ENCODE measurements at regions not wholly inside any gene's neighbourhood (a gene's known extent, or its start where the extent isn't known, plus 50 kb on each side); places are given as distances from the start of the nearest gene placed in this dataset.

DNA sequence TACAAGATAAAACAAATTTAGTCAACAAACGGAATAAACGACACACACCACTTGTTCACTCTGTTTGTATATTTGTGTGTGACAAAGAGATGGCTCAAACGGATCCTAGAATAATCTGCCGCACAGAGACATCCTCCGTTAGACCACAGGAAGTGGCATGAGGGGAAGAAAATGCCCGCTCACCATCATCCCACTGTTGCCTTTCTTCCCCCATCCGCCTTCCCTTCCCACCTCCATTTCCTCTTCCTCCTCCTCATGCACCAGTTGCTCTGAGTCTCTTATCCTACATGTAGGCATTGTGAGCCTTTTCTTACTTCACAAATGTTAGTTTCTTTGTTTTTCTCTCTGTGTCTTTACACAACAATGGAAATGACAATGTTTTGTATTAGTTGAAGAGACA lies 228.5 kb upstream of the SMIM21 start:
- Histone ChIP-seq H3K27ac (no peak overlapping the region), H3K36me3 (no peaks in the 10 kb centered on the region), H3K4me1 (no peaks in the 10 kb centered on the region), H3K27me3 (ENCODE audit: low read depth) (no peaks in the 10 kb centered on the region), H3K4me3 (no peak overlapping the region), H3K9me3 (peaks cover 8% of the 10 kb centered on the region)
- ATAC-seq (no peak), DNase-seq (no peak)
- intact Hi-C loops (cut with DNase I): no loop called here
- TF ChIP-seq, protein P1, sequence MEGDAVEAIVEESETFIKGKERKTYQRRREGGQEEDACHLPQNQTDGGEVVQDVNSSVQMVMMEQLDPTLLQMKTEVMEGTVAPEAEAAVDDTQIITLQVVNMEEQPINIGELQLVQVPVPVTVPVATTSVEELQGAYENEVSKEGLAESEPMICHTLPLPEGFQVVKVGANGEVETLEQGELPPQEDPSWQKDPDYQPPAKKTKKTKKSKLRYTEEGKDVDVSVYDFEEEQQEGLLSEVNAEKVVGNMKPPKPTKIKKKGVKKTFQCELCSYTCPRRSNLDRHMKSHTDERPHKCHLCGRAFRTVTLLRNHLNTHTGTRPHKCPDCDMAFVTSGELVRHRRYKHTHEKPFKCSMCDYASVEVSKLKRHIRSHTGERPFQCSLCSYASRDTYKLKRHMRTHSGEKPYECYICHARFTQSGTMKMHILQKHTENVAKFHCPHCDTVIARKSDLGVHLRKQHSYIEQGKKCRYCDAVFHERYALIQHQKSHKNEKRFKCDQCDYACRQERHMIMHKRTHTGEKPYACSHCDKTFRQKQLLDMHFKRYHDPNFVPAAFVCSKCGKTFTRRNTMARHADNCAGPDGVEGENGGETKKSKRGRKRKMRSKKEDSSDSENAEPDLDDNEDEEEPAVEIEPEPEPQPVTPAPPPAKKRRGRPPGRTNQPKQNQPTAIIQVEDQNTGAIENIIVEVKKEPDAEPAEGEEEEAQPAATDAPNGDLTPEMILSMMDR (IDR thresholded peaks at IDR 0.05): no peak

DNA sequence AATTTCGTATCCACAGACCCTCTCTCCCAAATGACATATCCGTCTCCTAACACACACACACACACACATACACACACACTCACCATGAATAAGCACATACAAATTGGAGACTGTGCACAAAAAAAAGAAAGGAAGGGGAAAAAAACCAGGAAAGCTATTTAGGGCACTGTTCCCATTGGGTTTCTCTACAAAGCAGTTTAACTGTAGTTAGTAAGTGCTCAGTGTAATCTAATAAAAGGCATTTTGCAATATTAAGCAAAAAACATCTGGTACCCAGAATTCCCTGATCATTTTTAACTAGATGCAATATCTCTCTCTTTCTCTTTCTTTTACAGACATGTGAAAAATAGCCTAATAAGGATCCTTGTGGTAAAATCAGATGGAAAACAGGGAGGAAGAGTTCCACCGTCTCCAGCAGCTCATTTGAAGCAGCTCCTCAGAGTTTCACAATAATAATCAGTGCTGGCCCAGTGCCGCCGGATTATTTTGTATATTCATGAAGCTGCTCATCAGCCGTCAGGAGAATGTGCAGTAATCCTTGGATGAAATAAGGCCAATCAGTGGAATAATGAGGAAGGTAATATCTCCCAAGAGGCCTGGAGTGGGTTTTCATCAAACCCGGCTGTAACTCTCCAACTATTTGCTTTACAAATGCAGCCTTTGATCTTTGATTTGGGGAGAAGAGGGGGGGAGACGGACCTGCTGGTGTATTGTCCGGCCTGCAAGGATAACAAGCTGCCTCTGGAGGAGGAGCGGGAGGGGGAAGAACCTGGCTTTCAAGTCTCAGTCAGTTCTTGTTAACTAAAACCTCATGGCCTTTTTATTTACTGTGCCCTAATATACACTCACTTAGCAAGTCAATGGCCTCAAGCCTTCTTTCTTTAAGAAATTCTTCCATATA lies 227.6 kb upstream of the SMIM21 start:
- H3K9me3 ChIP-seq: no peaks in the 10 kb centered on the region
- H3K27me3 ChIP-seq (ENCODE audit: low read depth): no peaks in the 10 kb centered on the region
- no peak overlapping the region for H3K4me3 ChIP-seq
- ATAC-seq (no peak), DNase-seq (no peak)
- no peaks in the 10 kb centered on the region for H3K4me1 ChIP-seq
- intact Hi-C loops (cut with DNase I): no loop called here
- no peak overlapping the region for H3K27ac ChIP-seq
- TF ChIP-seq, protein P1 (IDR thresholded peaks at IDR 0.05): no peak
- no peaks in the 10 kb centered on the region for H3K36me3 ChIP-seq

DNA sequence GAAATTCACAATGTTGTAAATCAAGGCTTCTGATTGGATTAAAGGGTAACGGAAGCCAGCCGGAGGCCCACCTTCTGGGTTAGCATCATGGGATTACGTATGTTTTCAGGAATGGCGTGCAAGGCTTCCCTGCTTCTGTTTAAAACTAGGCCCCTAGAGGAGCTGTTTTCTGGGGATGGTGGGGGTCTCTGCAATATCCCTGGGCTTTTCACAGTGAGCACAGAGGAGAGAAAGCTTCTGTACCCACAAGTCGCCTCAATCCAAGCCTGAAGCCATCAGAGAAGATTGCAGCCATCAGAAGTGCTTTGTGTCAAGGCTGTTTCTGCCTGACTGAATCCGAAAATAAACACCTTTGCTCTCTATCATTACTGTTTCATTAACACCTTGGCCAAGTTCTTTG lies 226.9 kb upstream of the SMIM21 start:
- ATAC-seq (no peak), DNase-seq (no peak)
- intact Hi-C loops (cut with DNase I): no loop called here
- Histone ChIP-seq H3K9me3 (no peaks in the 10 kb centered on the region), H3K4me1 (no peaks in the 10 kb centered on the region), H3K36me3 (no peaks in the 10 kb centered on the region), H3K4me3 (no peak overlapping the region), H3K27ac (no peak overlapping the region), H3K27me3 (ENCODE audit: low read depth) (no peaks in the 10 kb centered on the region)
- TF ChIP-seq, protein P1 (IDR thresholded peaks at IDR 0.05): no peak

DNA sequence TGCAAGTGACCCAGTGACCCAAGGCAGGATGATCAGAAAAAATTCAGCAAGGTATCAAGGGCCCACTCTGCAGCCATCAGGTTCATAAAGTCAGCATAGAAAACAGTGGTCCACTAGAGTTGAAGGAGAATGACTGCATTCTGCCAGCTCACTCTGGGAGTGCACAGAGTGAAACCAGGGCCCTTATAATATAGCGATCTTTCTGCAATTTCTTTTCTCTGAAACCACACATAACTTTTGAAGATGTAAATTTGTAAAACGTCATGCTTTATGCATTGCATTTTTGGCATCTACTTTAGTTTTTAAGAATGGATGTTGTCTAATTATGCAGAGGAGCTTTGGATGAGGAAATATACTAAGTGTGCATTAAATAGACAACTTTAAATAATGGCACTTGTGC lies 225.0 kb upstream of the SMIM21 start:
- intact Hi-C loops (cut with DNase I): no loop called here

DNA sequence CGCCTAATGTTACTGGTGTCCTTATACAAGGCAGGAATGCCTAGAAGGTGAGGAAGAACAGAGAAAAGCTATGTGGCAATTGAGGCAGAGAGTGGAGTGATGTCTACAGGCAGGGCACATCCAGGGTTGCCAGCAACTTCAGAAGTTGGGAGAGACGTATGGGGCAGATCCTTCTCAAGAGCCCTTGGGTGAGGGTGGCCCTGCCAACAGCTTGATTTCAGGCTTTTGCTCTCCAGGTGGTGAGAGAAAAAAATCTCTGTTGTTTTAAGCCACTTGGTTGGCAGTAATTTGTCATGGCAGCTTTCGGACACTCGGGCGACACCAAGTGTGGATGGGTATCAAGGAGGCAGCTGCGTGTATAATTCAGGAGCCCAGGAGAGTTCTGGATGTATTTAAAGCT lies 217.4 kb upstream of the SMIM21 start:
- Histone ChIP-seq H3K4me1 (no peaks in the 10 kb centered on the region), H3K27me3 (ENCODE audit: low read depth) (no peaks in the 10 kb centered on the region), H3K36me3 (no peaks in the 10 kb centered on the region), H3K9me3 (no peaks in the 10 kb centered on the region), H3K27ac (no peak overlapping the region), H3K4me3 (no peak overlapping the region)
- intact Hi-C loops (cut with DNase I): no loop called here
- ATAC-seq (no peak), DNase-seq (no peak)
- TF ChIP-seq, protein P1 (IDR thresholded peaks at IDR 0.05): no peak

More for the DNA sequence above, 225.0 kb upstream of the SMIM21 start:
- Histone ChIP-seq H3K27me3 (ENCODE audit: low read depth) (no peaks in the 10 kb centered on the region), H3K9me3 (no peaks in the 10 kb centered on the region), H3K27ac (no peak overlapping the region), H3K4me1 (no peaks in the 10 kb centered on the region), H3K4me3 (no peak overlapping the region), H3K36me3 (no peaks in the 10 kb centered on the region)
- TF ChIP-seq, protein P1 (IDR thresholded peaks at IDR 0.05): no peak
- ATAC-seq: no peak
- no peak for DNase-seq

Measured in lower lobe of right lung (tissue), 2 donors.